HEK293 (cell line): ENCODE measurements at regions not wholly inside any gene's neighbourhood (a gene's known extent, or its start where the extent isn't known, plus 50 kb on each side); places are given as distances from the start of the nearest gene placed in this dataset.

Experiments
- CTCF ChIA-PET: fragments of 350-600 bp; formaldehyde crosslinking; extraction: SDS; loops from one replicate; lab custom pipeline; 2021; ENCODE audit warnings: antibody characterized with exemption; lab: Yijun Ruan, JAX
- POLR2A ChIA-PET: fragments of 300-600 bp; formaldehyde crosslinking; extraction: SDS; loops from one replicate; lab custom pipeline; 2020; ENCODE audit warnings: antibody characterized with exemption, inconsistent platforms; lab: Yijun Ruan, JAX
- H3K27ac ChIP-seq: fragments of 200-500 bp; sonication (Bioruptor generic); 2 replicates; pipeline ENCODE4 v1.5.1; 2014; ENCODE audit warnings: low read depth, low read length, control low read depth, inconsistent platforms; ENCODE audit errors: extremely low read depth
- H3K36me3 ChIP-seq, 2 experiments: fragments of 200-500 bp in 1 of 2; sonication (Bioruptor generic) in 1 of 2; 1 replicate in 1 of 2; 2 replicates in 1 of 2; pipeline ENCODE4 v1.5.1; 2014 to 2017; ENCODE audit warnings: inconsistent platforms in 2 of 2, low read length in 2 of 2; ENCODE audit not compliant: control insufficient read depth in 2 of 2, insufficient read depth in 1 of 2
- H3K4me1 ChIP-seq: fragments of 200-500 bp; sonication (Bioruptor generic); 2 replicates; pipeline ENCODE4 v1.5.1; 2014; ENCODE audit warnings: mild to moderate bottlenecking, low read length, inconsistent platforms; ENCODE audit not compliant: control insufficient read depth, insufficient read depth
- H3K4me3 ChIP-seq: 2 replicates; pipeline ENCODE4 v1.5.1; 2011; ENCODE audit warnings: low read depth, mild to moderate bottlenecking, control low read depth, low read length, moderate library complexity
- H3K9me3 ChIP-seq: fragments of 200-500 bp; sonication (Bioruptor generic); 2 replicates; pipeline ENCODE4 v1.5.1; 2014; ENCODE audit warnings: low read depth, low read length, inconsistent platforms; ENCODE audit not compliant: control insufficient read depth, insufficient read depth
- GLI2 ChIP-seq: fragments of 450-650 bp; formaldehyde crosslinking; IDR thresholded peaks from 2 replicates; pipeline ENCODE4; 2017; ENCODE audit warnings: missing biosample characterization, missing genetic modification characterization, low read depth, borderline replicate concordance
- KLF16 ChIP-seq: fragments of 450-650 bp; formaldehyde crosslinking; IDR thresholded peaks from 2 replicates; pipeline ENCODE4 v1.5.1; 2017; ENCODE audit warnings: missing biosample characterization, missing genetic modification characterization
- KLF7 ChIP-seq: fragments of 450-650 bp; formaldehyde crosslinking; IDR thresholded peaks from 2 replicates; pipeline ENCODE4 v1.5.1; 2016; ENCODE audit warnings: missing biosample characterization, missing genetic modification characterization, borderline replicate concordance
- MYNN ChIP-seq: fragments of 450-650 bp; formaldehyde crosslinking; IDR thresholded peaks from 2 replicates; pipeline ENCODE4 v1.5.1; 2016; ENCODE audit warnings: missing biosample characterization, missing genetic modification characterization, borderline replicate concordance
- YY2 ChIP-seq: fragments of 450-650 bp; formaldehyde crosslinking; IDR thresholded peaks from 2 replicates; pipeline ENCODE4 v1.5.1; 2016; ENCODE audit warnings: missing biosample characterization, missing genetic modification characterization
- ZBTB21 ChIP-seq: fragments of 450-650 bp; formaldehyde crosslinking; IDR thresholded peaks from 2 replicates; pipeline ENCODE4 v1.5.1; 2017; ENCODE audit warnings: missing biosample characterization, missing genetic modification characterization
- ZIC2 ChIP-seq: fragments of 450-650 bp; formaldehyde crosslinking; IDR thresholded peaks from 2 replicates; pipeline ENCODE4 v1.5.1; 2016; ENCODE audit warnings: missing biosample characterization, missing genetic modification characterization
- ZNF16 ChIP-seq: fragments of 450-650 bp; formaldehyde crosslinking; IDR thresholded peaks from 2 replicates; pipeline ENCODE4 v1.5.1; 2016; ENCODE audit warnings: low read depth, missing biosample characterization, missing genetic modification characterization
- ZNF2 ChIP-seq: fragments of 450-650 bp; formaldehyde crosslinking; IDR thresholded peaks from 2 replicates; pipeline ENCODE4 v1.5.1; 2016; ENCODE audit warnings: missing biosample characterization, missing genetic modification characterization
- ZNF211 ChIP-seq: fragments of 450-650 bp; formaldehyde crosslinking; IDR thresholded peaks from 2 replicates; pipeline ENCODE4 v1.5.1; 2016; ENCODE audit warnings: low read depth, missing biosample characterization, missing genetic modification characterization
- ZNF214 ChIP-seq: fragments of 450-650 bp; formaldehyde crosslinking; IDR thresholded peaks from 2 replicates; pipeline ENCODE4 v1.5.1; 2017; ENCODE audit warnings: missing biosample characterization, mild to moderate bottlenecking, missing genetic modification characterization, borderline replicate concordance
- ZNF341 ChIP-seq: fragments of 450-650 bp; formaldehyde crosslinking; IDR thresholded peaks from 2 replicates; pipeline ENCODE4; 2016; ENCODE audit warnings: low read depth, missing biosample characterization, missing genetic modification characterization
- ZNF423 ChIP-seq: fragments of 450-650 bp; formaldehyde crosslinking; IDR thresholded peaks from 2 replicates; pipeline ENCODE4 v1.5.1; 2016; ENCODE audit warnings: missing biosample characterization, missing genetic modification characterization
- ZNF518A ChIP-seq: fragments of 450-650 bp; formaldehyde crosslinking; conservative IDR thresholded peaks from 2 replicates; pipeline ENCODE4 v1.5.1; 2016; ENCODE audit warnings: low read depth, missing biosample characterization, missing genetic modification characterization
- ZNF521 ChIP-seq: fragments of 450-650 bp; formaldehyde crosslinking; IDR thresholded peaks from 2 replicates; pipeline ENCODE4 v1.5.1; 2017; ENCODE audit warnings: missing biosample characterization, mild to moderate bottlenecking, missing genetic modification characterization
- ZNF600 ChIP-seq: fragments of 450-650 bp; formaldehyde crosslinking; IDR thresholded peaks from 2 replicates; pipeline ENCODE4 v1.5.1; 2016; ENCODE audit warnings: missing biosample characterization, missing genetic modification characterization
- ZNF777 ChIP-seq: fragments of 450-650 bp; formaldehyde crosslinking; IDR thresholded peaks from 2 replicates; pipeline ENCODE4 v1.5.1; 2017; ENCODE audit warnings: missing biosample characterization, missing genetic modification characterization, borderline replicate concordance
- TF ChIP-seq, protein P1 (sequence below): fragments of 450-650 bp; formaldehyde crosslinking; IDR thresholded peaks from 2 replicates; pipeline ENCODE4 v1.5.1; 2016; ENCODE audit warnings: missing biosample characterization, missing genetic modification characterization
- TF ChIP-seq, protein P2 (sequence below): fragments of 450-650 bp; formaldehyde crosslinking; IDR thresholded peaks from 2 replicates; pipeline ENCODE4 v1.5.1; 2017; ENCODE audit warnings: missing biosample characterization, missing genetic modification characterization
- TF ChIP-seq, protein P3 (sequence below): fragments of 450-650 bp; formaldehyde crosslinking; IDR thresholded peaks from 2 replicates; pipeline ENCODE4 v1.5.1; 2016; ENCODE audit warnings: missing biosample characterization, missing genetic modification characterization

DNA sequence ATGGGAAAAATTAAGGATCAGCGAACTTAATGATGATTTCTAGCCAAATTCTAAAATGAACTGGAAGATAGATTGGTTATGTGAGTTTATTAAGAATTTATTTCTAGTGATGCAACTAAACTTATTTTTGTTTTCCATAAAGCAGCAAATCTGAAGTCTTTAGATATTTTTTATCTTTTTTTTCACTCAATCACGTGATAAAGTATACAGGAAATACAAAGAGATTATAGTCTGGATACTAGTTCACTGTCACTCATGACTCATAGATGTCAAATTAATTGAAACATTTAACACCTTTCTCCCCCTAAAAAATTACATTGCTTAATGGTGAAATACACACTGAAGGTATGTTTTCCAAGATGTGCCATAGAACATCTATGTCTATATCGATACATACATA, 416.9 kb downstream of the TUSC7 start:
- CTCF ChIA-PET, result no interaction called here
- POLR2A ChIA-PET, result no interaction called here
- Histone ChIP-seq H3K9me3 (no peaks in the 10 kb centered on the region), H3K27ac (no peak overlapping the region), H3K4me3 (no peak overlapping the region), H3K4me1 (no peaks in the 10 kb centered on the region), H3K36me3 (no peaks in the 10 kb centered on the region)
- TF ChIP-seq ZNF777 (tag by site-specific recombination) (no peak), ZNF600 (no peak)
- TF ChIP-seq, protein P1, sequence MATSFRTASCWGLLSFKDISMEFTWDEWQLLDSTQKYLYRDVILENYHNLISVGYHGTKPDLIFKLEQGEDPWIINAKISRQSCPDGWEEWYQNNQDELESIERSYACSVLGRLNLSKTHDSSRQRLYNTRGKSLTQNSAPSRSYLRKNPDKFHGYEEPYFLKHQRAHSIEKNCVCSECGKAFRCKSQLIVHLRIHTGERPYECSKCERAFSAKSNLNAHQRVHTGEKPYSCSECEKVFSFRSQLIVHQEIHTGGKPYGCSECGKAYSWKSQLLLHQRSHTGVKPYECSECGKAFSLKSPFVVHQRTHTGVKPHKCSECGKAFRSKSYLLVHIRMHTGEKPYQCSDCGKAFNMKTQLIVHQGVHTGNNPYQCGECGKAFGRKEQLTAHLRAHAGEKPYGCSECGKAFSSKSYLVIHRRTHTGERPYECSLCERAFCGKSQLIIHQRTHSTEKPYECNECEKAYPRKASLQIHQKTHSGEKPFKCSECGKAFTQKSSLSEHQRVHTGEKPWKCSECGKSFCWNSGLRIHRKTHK (tag by site-specific recombination), result no peak
- TF ChIP-seq, protein P2, sequence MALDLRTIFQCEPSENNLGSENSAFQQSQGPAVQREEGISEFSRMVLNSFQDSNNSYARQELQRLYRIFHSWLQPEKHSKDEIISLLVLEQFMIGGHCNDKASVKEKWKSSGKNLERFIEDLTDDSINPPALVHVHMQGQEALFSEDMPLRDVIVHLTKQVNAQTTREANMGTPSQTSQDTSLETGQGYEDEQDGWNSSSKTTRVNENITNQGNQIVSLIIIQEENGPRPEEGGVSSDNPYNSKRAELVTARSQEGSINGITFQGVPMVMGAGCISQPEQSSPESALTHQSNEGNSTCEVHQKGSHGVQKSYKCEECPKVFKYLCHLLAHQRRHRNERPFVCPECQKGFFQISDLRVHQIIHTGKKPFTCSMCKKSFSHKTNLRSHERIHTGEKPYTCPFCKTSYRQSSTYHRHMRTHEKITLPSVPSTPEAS, result no peak

DNA sequence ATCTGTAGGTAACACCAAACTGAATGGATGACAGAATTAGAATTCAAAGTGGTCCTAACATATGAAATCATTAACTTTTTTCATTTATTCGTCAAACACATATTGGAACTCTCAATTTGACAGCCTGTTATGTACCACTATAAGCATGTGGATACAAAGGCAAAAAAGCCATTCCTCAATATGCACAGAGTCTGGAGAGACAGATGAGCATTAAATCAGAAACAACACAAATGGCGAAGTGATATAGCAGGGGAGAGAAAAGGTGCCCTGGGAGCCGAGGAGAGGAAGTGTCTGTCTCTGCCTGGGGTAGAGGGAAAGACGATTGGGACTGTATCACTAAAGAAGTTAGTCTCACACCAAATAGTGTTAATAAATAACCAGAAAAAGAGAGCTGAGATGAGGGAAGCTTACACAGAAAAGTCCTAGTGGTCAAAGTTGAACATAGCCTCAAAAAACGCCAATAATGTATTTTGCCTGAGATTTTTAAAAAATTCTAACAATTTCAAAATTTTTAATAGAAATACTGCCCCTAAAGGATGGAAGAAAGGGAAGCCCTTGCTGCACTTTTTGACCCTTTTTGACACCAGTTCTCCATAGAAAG, 417.5 kb downstream of the TUSC7 start:
- H3K4me1 ChIP-seq, result no peaks in the 10 kb centered on the region
- no peak overlapping the region for H3K27ac ChIP-seq
- no peak overlapping the region for H3K4me3 ChIP-seq
- ChIA-PET CTCF (interaction anchor here (0.6 kb wide), 1 partner anchor 108 kb away, joined by 3 read pairs; no protein-coding TSS in a partner anchor), POLR2A (no interaction called here)
- TF ChIP-seq KLF7 (no peak), ZNF341 (tag by site-specific recombination) (no peak), ZNF16 (tag by site-specific recombination) (no peak), ZNF518A (tag by site-specific recombination) (no peak), YY2 (tag by site-specific recombination) (no peak), ZBTB21 (tag by site-specific recombination) (no peak), ZNF521 (tag by site-specific recombination) (no peak), ZNF211 (tag by site-specific recombination) (no peak), ZNF423 (tag by site-specific recombination) (no peak), GLI2 (tag by site-specific recombination) (no peak), MYNN (tag by site-specific recombination) (no peak), ZNF214 (tag by site-specific recombination) (no peak), KLF16 (tag by site-specific recombination) (no peak), ZIC2 (tag by site-specific recombination) (no peak), ZNF2 (tag by site-specific recombination) (no peak)
- TF ChIP-seq, protein P3, sequence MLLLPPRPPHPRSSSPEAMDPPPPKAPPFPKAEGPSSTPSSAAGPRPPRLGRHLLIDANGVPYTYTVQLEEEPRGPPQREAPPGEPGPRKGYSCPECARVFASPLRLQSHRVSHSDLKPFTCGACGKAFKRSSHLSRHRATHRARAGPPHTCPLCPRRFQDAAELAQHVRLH, result no peak
- H3K36me3 ChIP-seq, result no peaks in the 10 kb centered on the region
- H3K9me3 ChIP-seq, result no peaks in the 10 kb centered on the region
